ENCODE measurements at regions not wholly inside any gene's neighbourhood (a gene's known extent, or its start where the extent isn't known, plus 50 kb on each side); places are given as distances from the start of the nearest gene placed in this dataset.

DNA sequence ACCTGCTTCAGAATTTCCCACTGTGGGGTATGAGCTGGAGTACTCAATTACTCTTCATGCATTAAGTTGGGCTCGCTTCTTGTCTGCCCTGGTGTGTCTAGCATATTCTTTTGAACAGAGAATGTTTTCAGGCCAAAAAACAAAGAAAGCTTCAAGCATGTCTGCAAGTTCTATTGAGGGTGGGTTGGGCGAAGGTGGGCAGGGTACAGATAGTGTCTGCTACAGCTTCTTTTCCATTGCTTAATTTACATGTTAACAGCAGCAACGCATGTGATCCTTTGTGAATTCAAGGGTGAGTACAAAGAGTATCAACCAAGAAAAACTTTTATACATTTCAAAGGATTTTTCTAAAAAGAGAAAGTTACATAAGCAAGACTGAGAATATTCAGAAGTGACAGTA, 406.5 kb downstream of the IRS2 start:
- TF ChIP-seq POLR2A (IDR thresholded peaks at IDR 0.05), result no peak
- TF ChIP-seq, protein P1, sequence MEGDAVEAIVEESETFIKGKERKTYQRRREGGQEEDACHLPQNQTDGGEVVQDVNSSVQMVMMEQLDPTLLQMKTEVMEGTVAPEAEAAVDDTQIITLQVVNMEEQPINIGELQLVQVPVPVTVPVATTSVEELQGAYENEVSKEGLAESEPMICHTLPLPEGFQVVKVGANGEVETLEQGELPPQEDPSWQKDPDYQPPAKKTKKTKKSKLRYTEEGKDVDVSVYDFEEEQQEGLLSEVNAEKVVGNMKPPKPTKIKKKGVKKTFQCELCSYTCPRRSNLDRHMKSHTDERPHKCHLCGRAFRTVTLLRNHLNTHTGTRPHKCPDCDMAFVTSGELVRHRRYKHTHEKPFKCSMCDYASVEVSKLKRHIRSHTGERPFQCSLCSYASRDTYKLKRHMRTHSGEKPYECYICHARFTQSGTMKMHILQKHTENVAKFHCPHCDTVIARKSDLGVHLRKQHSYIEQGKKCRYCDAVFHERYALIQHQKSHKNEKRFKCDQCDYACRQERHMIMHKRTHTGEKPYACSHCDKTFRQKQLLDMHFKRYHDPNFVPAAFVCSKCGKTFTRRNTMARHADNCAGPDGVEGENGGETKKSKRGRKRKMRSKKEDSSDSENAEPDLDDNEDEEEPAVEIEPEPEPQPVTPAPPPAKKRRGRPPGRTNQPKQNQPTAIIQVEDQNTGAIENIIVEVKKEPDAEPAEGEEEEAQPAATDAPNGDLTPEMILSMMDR (IDR thresholded peaks at IDR 0.05 in 4 of 5, conservative IDR thresholded peaks at IDR 0.05 in 1 of 5), result no peak

Measured in gastrocnemius medialis (tissue), 4 donors.